ENCODE measurements at regions not wholly inside any gene's neighbourhood (a gene's known extent, or its start where the extent isn't known, plus 50 kb on each side); places are given as distances from the start of the nearest gene placed in this dataset.

DNA sequence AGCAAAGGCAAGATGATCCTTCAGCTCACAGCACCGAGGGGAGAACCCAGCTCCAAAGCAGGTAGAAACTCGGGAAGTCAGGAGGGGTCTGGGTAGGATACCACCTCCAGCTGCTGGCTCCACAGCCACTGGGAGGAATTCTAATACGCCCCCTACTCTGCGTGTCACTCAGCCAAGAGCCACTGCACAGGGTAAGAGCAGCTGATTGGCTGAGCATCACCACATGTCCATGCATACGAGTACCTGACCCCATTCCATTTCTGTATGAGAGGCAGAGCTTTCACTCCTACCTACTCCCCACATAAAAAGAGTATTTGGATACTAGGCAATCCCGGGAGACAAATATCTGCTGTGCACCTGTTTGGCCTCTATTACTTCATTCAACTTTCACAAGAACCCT is 121.4 kb downstream of the RRAGC start:
- TF ChIP-seq CTCF (IDR thresholded peaks at IDR 0.05; ENCODE audit: insufficient read depth, low read length) (no peak), POLR2AphosphoS5 (IDR thresholded peaks at IDR 0.05; ENCODE audit: low read depth) (no peak), GABPA (IDR thresholded peaks at IDR 0.05; ENCODE audit: low read depth) (no peak)

Measured in HL-60 (cell line).